ENCODE measurements at regions not wholly inside any gene's neighbourhood (a gene's known extent, or its start where the extent isn't known, plus 50 kb on each side); places are given as distances from the start of the nearest gene placed in this dataset.

- TF ChIP-seq EZH2phosphoT487 (IDR thresholded peaks at IDR 0.05; ENCODE audit: low read depth, severe bottlenecking, unreplicated experiment) = no peak
- TF ChIP-seq CTCF (IDR thresholded peaks at IDR 0.05; ENCODE audit: poor library complexity) = no peak
These were observed 94.1 kb upstream of the RFX8 start for GRCh38 chr2:101568969-101569368.
